Upper lobe of left lung (tissue), 4 donors: ENCODE measurements at regions not wholly inside any gene's neighbourhood (a gene's known extent, or its start where the extent isn't known, plus 50 kb on each side); places are given as distances from the start of the nearest gene placed in this dataset.

Experiments used
- CTCF ChIP-seq, 6 experiments: fragments of 450-650 bp in 4 of 6; fragments of 200-600 bp in 2 of 6; sonication (generic) in 2 of 6; IDR thresholded peaks; one replicate each; pipeline ENCODE4 v1.5.1; 2016 to 2019; ENCODE audit warnings: antibody characterized with exemption in 6 of 6
- EP300 ChIP-seq, 4 donors: sonication (generic); formaldehyde crosslinking; IDR thresholded peaks; one replicate each; pipeline ENCODE4 v1.5.1; 2017; ENCODE audit warnings: antibody characterized with exemption in 4 of 4, control low read depth in 2 of 4

GRCh38 chr20:52818491-52818890 is 153.7 kb upstream of the TSHZ2 start:
- TF ChIP-seq EP300 (IDR thresholded peaks at IDR 0.05) (no peak), CTCF (IDR thresholded peaks at IDR 0.05) (no peak)
